ENCODE measurements at regions not wholly inside any gene's neighbourhood (a gene's known extent, or its start where the extent isn't known, plus 50 kb on each side); places are given as distances from the start of the nearest gene placed in this dataset.

DNA sequence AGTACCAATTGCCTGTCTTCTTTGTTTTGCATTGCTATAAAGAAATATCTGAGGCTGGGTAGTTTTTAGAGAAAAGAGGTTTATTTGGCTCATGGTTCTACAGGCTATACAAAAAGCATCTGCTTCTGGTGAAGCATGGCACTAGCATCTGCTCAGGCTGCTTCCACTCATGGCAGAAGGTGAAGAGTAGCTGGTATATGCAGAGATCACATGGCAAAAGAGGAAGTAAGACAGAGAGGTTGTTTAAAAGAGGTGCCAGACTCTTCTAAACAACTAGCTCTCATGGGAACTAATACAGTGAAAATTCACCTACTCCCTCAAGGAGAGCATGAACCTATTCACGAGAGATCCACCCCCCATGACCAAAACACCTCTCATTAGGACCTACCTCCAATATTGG lies 56.7 kb upstream of the GUCA2B start:
- TF ChIP-seq, protein P1, sequence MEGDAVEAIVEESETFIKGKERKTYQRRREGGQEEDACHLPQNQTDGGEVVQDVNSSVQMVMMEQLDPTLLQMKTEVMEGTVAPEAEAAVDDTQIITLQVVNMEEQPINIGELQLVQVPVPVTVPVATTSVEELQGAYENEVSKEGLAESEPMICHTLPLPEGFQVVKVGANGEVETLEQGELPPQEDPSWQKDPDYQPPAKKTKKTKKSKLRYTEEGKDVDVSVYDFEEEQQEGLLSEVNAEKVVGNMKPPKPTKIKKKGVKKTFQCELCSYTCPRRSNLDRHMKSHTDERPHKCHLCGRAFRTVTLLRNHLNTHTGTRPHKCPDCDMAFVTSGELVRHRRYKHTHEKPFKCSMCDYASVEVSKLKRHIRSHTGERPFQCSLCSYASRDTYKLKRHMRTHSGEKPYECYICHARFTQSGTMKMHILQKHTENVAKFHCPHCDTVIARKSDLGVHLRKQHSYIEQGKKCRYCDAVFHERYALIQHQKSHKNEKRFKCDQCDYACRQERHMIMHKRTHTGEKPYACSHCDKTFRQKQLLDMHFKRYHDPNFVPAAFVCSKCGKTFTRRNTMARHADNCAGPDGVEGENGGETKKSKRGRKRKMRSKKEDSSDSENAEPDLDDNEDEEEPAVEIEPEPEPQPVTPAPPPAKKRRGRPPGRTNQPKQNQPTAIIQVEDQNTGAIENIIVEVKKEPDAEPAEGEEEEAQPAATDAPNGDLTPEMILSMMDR (IDR thresholded peaks at IDR 0.05; ENCODE audit: low read depth, low read length, missing control alignments): no peak
- DNase-seq (ENCODE audit: low read depth): no peak
- no peak overlapping the region for H3K4me3 ChIP-seq (ENCODE audit: low read depth, low read length)

DNA sequence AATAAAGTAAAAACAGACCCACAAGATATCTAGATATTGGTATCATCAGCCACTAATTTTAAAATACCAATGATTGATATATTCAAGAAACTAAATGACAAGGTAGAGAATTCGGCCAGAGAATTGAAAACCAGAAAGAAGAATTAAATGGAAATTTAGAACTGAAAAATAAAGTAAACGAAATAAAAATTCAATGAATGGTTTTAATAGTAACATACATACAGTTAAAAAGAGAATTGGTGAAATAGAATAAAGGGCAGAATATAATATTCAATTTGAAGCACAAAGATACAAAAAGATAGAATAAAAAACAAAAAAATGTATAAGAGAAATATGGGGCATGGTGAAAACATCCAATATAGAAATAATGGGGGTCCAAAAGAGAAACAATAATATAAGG lies 64.0 kb upstream of the GUCA2B start:
- no peak overlapping the region for H3K4me3 ChIP-seq (ENCODE audit: low read depth, low read length)
- TF ChIP-seq, protein P1 (IDR thresholded peaks at IDR 0.05; ENCODE audit: low read depth, low read length, missing control alignments): no peak
- DNase-seq (ENCODE audit: low read depth): no peak

DNA sequence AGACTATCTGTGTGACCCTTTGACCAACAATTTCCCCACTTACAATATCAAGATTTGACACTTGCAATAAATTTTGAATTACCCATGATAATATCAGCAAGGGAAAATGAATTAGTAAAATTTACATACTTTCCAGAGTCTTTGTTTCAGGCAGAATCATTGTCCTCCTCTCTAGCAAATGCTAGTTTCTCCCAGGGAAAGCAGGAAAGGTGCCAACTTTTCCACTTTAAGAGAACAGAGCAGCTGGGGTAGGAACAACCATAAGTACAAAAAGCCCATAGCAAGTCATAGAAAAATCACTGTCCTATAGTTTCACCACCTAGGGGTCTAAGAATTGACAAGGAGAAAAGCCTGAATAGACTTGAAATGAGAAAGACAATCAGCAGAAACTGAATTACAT lies 67.1 kb upstream of the GUCA2B start:
- TF ChIP-seq, protein P1 (IDR thresholded peaks at IDR 0.05; ENCODE audit: low read depth, low read length, missing control alignments): no peak
- DNase-seq (ENCODE audit: low read depth): no peak
- no peak overlapping the region for H3K4me3 ChIP-seq (ENCODE audit: low read depth, low read length)

DNA sequence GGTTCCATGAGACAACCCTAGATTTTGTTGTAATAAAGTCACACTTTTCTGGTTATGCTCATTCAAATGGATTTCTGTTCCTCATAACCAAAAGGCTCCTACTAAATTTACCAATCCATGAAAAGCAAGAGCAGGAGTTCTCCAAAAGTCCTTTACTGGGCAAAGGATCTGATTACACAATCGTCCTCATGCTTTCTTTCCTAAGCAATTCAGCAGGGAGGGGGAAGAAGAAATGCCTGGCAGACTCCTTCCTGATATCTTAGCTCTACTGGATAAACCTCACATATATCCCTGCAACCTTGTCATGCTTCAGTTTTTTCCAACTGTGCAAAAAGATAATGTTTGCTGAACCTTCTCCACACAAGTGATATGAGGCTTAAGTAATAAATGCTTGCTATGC lies 67.6 kb upstream of the GUCA2B start:
- DNase-seq (ENCODE audit: low read depth): no peak
- H3K4me3 ChIP-seq (ENCODE audit: low read depth, low read length): no peak overlapping the region
- TF ChIP-seq, protein P1 (IDR thresholded peaks at IDR 0.05; ENCODE audit: low read depth, low read length, missing control alignments): no peak

DNA sequence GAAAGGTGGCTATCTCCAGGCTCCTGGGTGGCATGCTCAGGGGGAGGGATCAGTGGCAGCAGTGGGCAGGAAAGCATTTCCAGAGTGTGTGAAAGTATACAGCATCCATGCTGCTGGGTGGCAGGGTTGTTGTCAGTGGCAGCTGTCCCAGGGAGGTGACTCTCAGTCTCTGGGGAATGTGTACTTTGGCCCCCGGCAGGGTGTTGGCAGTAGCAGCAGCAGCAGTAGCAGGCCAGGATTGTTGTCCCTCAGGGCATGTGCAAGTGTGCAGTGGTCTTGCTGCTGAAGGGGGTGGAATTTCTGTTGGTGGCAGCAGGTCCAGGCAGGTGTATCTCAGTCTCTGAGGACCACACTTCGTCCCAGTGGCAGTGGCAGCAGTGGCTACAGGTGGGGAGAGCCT lies 71.7 kb upstream of the GUCA2B start:
- no peak for DNase-seq (ENCODE audit: low read depth)
- no peak overlapping the region for H3K4me3 ChIP-seq (ENCODE audit: low read depth, low read length)
- TF ChIP-seq, protein P1 (IDR thresholded peaks at IDR 0.05; ENCODE audit: low read depth, low read length, missing control alignments): no peak

DNA sequence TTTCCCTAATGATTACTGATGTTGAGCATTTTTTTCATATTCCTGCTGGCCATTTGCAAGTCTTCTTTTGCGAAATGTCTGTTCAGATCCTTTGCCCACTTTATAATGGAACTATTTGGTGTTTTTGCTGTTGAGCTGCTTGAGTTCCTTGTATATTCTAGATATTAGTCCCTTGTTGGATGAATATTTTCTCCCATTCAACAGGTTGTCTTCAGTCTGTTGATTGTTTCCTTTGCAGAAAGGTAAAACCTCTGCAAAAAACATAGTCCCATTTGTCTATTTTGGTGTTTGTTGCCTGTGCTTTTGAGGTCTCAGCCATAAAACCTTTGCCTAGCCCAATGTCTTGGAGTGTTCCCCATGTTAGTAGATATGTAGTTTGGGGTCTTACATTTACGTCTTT lies 78.0 kb upstream of the GUCA2B start:
- DNase-seq (ENCODE audit: low read depth): no peak
- TF ChIP-seq, protein P1 (IDR thresholded peaks at IDR 0.05; ENCODE audit: low read depth, low read length, missing control alignments): no peak
- no peak overlapping the region for H3K4me3 ChIP-seq (ENCODE audit: low read depth, low read length)

DNA sequence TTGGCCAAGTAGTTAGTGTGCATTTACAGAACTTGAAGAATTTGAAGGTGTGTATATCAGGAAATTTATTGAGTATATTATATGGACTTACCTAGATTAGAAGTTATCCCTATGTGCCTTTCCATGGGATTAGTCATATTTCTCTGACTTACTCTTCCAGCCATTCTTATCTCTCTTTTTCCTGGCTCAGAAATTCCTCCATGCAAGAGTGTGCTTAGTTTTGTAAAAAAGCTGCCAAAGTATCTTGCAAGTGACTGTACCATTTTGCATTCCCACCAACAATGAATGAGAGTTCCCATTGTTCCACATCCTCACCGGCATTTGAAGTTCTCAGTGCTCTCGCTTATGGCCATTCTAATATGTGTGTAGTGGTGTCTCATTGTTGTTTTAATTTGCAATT lies 82.2 kb upstream of the GUCA2B start:
- DNase-seq (ENCODE audit: low read depth): no peak
- no peak overlapping the region for H3K4me3 ChIP-seq (ENCODE audit: low read depth, low read length)
- TF ChIP-seq, protein P1 (IDR thresholded peaks at IDR 0.05; ENCODE audit: low read depth, low read length, missing control alignments): no peak

Data from GM12864 (cell line).